Activated CD4-positive, alpha-beta T cell treated with anti-CD3 and anti-CD28 coated beads for 1 hour (primary cell): ENCODE measurements at regions not wholly inside any gene's neighbourhood (a gene's known extent, or its start where the extent isn't known, plus 50 kb on each side); places are given as distances from the start of the nearest gene placed in this dataset.

Source experiments
- DNase-seq: peaks from one replicate; pipeline ENCODE4 v3.0.0-alpha.2; 2020

DNA sequence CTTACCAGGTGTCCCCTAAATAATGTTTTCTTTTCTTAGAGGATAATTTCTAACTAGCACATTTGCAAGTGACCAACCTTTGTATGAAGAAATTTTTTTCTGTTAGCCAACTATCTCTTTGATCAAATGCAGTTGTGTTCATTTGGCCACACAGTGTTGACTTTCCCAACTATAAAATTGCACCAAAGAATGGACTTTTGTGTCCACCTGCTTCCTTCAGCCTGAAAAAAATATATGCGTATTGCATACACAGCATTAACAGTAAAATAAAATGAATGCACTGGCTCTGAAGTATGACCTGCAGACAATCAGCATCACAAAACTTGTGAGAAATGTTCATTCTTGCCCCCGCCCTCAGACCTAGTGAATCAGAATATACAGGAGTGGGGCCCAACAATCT is 342.0 kb downstream of the SEC23A start:
- DNase-seq: no peak

DNA sequence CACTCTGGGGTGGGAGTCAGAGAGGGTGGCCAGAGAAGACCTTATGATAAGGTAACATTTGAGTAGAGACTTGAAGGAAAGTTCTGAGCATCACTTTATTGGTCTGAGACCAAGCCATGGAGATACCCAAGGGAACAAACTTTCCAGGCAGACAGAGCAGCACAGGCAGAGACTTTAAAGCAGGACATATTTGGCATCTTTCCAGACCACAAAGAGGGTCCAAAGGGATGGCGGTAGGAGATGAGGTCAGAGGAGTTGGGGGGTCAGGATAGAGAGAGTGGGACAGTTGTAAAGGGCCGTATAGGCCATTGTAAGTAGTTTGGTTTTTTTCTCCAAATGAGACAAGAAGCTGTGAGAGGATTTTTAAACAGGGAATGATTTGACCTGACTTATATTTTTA is 344.4 kb downstream of the SEC23A start:
- DNase-seq: no peak

DNA sequence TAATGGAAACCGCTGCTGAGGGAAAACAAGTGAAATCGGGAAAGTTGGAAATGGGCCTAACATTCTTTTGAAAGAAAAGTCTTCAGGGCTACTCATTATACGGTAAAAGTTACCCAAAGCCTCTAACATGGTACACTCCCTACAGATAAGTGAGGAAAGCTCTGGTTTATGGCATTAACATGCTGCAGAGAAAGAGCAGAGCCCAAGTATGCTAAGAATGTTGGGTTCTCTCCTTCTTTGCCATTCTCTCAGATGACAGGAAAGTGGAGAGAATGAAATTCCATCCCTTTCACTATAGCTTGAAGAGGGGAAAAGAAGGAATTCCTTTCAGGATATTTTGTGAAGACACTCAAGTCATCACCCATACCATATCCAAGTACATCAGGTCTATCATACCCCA is 348.0 kb downstream of the SEC23A start:
- DNase-seq: no peak

DNA sequence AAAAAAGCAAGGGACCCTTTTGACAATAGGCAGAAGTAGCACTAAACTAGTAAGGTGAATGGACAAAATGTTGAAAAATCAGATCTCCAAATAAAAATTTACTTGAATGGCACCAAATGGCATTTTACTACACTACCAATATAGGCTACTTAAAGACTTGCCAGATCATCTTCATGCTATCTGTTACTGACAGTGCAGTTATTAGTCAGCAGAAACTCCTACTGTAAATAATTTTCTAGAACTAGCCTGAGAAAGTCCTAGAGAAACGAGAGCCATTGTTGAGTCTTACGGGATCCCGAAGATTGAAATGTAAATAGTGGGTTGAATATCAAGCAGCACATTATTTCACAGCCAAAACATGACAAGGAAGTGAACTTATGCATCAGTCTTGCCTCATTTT is 350.3 kb downstream of the SEC23A start:
- DNase-seq: no peak

DNA sequence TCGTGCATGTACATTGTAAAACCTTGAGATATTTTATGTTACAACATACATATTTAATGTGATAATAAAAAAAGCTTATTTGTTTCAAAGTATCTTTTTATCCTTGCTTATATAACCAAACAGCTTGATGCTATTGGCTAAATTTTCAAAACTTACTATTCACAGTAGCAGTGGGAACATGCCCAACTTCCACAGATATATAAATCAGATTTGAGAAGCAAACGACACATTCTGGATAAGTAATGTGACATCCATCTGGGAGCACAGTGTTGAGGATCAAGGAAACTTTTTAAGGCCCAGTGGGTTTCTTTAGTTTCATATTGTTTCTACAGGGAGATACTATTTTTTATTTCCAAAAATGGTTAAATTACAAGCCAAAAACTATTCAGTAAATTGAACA is 350.7 kb downstream of the SEC23A start:
- DNase-seq: no peak

DNA sequence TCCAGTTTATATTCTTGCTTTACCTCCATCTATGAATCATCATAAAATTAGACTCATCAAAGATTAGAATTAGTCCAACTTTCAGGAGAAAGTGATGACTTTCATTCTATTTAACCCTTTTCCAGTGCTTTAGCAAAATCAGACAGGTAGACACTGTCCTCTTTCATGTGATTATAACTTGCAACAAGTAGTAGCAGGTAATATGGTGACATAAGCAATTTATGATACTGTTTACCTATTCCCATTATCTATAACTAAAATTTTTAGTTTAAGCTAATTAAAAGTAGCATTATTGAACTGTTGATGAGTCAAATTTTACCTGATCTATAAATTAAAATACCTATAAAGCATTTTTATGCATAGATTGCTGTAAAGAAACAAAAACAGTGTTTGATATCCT is 351.6 kb downstream of the SEC23A start:
- no peak for DNase-seq

DNA sequence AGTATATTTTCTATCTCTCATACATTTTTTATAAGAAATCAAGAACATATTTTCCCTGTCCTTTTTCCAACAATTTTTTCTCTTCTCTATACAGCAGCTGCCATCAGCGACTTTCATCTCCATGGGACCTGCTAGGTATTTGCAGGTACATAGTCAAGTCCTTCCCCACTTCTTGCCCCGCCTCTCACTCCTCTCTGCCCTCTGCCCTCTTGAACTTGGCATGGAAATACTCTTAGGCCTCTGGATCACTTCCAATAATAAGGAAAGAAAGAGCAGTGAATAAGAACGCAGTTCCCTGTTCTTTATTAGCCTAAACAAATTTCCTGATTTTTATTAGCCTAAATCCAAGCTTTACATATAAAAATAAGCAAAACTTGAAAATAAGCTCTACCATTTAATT is 353.1 kb downstream of the SEC23A start:
- DNase-seq: no peak

DNA sequence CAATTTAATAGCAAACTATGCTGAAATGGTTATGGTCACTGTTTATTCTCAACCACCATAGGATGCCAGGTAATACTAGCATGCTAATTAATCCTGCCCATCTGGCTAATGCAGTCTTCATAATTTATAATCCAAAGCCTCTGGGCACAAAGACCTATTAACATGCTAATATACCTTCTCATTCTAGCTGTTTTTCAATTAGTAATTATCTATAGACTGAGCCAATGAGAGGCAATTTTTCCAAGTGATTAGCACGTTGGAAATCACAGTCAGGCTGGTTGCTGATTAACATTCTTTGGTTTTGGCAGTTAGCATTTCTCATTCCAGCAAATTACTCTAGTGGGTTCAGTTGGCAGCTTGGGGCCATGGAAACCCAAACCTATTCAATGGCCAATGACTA is 357.2 kb downstream of the SEC23A start:
- no peak for DNase-seq

DNA sequence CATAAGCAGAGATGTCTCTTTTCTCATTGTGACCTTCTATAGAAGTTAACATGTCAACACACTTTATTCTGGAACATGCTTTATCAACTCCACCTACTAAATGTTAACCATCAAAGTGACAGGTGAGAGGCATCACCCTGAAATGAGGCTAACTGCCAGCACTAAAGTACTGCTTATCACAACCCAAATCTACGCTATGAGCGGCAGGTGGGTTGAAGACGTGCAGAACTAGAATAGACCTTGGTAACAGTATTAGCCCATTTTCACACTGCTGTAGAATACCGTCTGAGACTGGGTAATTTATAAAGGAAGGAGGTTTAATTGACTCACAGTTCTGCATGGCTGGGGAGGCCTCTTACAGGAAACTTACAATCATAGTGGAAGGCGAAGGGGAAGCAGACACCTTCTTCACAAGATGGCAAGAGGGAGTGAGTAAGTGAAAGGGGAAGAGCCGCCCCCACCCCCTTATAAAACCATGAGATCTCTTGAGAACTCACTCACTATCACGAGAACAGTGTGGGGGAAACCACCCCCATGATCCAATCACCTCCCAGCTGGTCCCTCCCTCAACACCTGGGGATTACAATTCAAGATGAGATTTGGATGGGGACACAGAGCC is 359.0 kb downstream of the SEC23A start:
- DNase-seq: no peak

DNA sequence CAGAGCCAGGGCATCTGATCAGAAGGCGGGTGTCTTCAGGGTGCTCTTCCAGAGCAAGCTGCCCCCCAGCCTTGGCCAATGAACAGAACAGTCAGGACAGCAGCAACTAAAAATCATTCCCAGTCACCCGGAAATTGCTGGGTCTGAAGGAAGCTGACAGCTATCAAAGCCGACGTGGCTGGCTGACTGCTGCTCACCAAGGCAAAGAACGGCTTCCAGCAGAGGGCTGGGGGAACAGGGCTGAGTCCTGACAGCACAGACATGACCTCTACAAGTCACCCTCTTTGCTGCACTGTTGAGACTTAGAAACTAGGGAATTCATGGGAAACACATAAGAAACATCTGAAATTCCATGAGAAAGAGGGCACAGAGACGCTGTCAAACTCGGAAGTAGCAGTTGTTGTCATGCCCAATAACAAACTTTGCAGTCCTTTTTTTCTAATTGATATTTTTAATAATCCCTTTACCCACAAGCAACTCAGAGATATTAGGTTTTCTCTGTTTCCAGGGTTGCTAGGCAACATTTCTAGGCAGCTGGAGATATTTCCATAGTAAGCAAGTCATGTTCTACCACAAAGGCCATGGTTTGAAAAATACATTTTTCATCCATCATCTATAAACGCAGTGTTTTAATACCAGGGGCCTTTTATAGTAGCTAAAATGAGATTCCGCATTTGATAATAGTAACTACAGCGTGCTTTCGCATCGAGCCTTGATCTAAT is 365.2 kb downstream of the SEC23A start:
- DNase-seq: no peak

DNA sequence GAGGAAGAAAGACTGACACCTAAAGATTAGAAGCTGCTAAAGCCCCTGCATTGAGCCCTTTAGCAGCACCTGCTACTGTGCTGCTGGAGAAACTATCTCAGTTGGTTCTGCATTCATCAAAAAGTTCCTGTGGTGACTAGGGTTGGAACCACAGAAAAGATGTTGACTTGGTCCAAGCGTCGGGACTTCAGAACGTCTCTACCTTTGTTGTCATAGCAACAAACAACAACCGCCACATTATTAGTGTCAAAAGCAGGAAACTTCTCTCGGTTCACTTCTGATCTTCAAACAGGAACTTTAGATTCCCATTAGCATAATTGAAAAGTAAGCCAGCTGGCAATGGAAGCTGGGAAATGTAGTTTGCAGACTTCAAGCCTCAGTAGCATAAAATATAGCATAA is 368.0 kb downstream of the SEC23A start:
- no peak for DNase-seq

DNA sequence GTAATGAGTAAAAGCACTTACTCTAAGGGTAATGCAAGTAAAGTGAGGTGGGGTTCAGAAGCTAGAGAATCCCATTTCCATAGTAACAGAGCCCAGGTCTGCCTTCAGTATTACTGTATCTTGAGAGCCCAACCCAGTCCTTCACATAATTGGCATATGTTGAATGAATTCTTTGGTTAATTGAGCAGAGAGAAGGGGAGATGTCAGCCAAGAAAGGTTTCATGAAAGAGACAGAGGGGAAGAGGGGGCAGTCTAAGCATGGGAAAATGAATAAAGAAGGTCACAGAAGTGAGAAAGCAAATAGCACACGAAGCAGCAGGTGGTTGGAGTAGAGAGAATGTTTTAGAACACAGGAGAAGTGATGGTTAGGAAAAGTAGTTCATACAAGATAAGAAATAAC is 371.1 kb downstream of the SEC23A start:
- no peak for DNase-seq

DNA sequence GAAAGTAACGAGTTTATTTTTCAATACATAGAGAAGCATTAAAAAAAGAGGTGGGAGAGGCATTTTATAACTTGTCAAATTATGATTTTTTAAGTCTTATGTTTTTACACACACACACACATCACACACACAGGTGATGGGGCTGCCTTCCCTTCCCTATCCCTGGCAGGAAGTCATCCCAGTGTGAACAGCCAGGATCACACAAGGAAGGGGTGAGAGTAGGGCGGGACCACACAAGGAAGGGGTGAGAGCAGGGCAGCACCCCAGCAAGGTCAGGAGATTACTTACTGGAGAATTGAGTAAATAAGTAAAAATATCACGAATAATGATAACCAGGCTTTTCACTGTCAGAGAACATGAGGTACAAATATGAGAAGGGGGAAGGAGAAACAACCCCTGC is 372.6 kb downstream of the SEC23A start:
- no peak for DNase-seq

DNA sequence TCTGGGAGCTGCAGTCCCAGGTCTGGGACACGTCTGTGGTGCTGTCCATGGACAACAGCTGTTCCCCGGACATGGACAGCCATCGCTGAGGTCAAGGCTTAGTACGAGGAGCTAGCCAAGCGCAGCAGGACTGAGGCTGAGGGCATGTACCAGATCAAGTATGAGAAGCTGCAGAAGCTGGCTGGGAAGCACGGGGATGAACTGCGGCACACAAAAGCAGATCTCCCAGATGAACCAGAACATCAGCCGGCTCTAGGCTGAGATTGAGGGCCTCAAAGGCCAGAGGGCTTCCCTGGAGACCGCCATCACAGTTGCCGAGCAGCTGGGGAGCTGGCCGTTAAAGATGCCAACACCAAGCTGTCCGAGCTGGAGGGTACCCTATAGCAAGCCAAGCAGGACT is 375.3 kb downstream of the SEC23A start:
- no peak for DNase-seq

DNA sequence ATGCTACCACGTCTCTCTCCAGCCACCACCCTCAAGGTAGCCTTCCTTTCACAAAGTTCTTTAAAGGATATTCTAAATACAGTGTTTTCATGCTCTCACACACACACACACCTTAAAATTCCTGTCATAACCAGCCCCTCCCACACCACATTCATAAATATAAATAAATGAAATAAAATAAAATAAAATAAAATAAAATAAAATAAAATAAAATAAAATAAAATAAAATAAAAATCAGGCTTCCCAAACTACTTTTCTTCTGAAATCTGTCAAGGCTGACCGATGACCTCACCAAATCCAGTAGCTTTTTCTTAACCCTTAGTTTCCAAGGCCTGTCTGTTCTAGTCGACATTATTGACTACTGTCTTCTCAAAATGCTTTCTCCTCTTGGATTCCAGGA is 378.4 kb downstream of the SEC23A start:
- DNase-seq: no peak

DNA sequence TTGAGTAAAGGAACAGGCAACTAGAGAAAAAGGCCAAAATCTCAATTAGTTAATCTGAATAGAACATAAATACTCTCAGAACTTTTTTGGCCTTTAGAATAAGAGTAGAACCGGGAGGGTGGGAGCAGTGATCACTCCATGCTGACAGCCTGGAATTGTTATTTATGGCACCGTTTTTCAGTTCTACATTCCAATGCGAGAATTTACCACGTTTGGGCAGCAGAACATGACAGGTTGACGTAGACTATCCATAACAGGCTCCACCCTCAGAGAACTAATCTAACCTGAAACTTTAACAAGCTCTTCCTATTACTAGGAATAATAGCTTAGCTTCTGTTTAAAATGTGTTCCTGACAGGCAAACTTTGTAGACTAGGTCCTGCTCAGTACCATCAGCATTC is 379.1 kb downstream of the SEC23A start:
- no peak for DNase-seq

DNA sequence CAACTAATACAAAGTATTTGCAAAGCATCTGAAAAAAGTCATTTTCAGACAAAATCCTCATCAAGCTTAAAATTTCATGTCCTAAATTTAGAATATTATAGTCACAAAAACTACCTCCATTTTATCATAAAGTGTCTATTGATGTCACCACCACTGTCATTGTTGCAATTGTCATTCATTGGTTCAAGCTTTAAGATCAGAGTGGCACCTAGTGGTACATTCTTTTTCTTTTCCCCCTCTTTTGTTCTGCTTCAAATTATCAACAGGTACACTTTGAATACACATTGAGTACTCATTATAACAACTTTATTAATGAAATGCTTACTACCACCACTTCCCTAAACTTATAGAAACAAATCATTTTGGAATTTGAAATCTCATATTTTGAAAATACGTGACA is 379.8 kb downstream of the SEC23A start:
- no peak for DNase-seq

DNA sequence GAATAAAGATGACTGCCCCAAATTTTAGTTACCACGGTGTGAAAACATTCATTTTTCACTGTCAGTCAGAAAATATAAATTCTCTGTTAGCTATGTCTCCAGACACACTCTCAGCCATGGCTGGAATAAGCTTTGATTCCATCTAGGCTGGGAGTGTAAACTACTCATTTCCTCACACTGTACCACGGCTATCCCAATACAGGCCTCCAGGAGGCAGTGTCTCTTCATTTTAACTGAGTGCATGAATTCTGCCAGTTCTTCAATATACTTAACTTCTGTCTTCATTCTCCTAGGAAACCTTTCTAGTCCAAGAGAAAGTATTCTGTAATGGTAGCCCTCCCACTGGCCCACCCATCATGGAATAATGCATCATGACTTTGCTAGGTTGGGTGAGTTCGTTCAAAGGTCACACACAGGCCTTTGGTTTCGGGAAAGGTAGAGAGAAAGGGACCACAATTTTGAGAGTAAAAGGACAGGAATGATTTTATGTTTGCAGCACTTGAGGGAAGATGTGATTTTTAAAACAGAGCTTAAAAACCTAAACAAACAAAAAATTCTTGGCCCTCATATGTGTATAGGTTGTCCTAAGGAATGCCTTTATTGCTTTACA is 381.1 kb downstream of the SEC23A start:
- no peak for DNase-seq

DNA sequence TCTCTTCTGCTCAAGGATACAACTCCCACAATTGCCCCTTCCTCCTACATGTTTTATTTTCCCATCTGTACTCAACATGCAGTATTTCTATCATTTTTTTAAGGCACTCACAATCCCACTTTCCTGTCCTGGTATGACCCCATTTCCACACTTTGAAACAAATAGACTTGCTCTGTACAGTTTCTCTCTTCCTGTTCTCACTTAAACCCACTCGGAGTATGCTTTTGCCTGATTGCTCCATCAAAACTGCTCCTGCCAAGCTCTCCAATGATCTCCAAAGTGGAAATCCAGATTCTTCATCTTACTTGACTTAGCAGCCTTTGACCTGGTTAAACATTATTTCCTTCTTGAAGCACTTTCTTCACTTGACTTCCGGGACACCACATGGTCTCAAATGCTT is 384.5 kb downstream of the SEC23A start:
- DNase-seq: no peak

DNA sequence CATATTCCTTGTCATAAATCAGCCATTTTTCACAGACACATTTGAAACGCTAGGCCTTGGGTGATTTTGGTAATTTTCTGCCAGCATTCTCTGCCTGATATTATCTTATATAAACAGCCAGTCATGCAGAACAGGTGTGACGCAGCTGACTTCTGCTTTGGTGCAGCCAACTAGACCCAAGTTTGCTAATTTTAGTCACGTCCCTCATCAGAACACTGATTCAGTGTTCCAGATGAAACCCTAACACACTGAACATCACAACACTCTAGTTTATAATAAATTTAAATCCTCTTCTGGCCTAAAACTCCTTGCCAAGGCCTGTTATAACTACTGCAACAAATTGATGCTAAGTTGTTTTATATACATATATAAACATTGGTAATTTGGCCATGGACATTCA is 386.1 kb downstream of the SEC23A start:
- DNase-seq: no peak

DNA sequence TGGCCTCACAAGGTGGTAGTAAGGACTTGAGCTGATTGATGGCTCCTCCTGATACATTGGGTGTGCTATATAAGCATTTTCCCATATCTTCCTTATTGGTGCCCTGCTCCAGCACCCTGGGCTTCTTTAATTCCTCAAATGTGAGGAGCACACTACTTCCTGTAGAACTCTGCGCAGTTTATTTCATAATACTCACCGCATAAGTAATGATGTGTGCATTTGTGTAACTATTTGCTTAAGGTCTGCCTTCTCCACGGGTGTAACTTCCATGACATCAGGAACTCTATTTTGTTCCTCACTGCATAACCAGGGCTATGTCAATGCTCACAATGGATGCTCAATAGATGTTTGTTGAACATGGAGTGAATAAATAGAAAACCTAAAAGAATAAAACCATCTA is 392.2 kb downstream of the SEC23A start:
- DNase-seq: no peak

DNA sequence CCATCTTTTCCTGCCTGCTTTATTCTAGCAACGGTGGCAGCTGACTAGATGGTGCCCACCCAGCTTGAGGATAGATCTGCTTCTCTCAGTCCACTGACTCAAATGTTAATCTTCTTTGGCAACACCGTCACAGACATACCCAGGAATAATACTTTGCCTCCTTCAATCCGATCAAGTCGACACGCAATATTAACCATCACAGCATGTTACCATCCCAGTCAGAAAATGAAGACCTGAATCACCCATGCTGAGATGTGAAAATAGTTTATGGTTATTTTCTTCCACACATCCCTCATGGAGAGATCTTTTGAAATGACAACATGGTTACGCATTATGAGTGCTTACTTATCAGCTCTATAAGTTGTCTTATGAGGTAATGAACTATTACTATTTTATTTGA is 392.8 kb downstream of the SEC23A start:
- no peak for DNase-seq

DNA sequence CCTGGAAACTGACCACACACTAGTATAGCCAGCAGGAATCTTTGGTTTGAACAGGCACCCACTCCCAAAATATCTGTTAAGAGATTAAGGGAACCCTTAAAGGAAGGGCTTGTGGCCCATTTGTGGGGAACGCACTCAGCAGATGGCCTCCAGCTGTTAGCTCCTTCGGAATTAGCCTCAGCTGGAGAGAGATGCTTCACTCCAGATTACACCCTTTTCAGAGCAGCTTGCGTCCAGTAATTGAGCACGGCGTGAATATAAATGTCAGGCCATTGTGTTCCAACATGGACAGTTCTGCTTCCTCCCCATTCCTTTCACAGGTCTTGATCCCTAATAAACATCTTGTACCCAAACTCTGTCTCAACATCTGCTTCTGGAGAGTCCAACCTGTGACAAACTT is 397.8 kb downstream of the SEC23A start:
- no peak for DNase-seq

DNA sequence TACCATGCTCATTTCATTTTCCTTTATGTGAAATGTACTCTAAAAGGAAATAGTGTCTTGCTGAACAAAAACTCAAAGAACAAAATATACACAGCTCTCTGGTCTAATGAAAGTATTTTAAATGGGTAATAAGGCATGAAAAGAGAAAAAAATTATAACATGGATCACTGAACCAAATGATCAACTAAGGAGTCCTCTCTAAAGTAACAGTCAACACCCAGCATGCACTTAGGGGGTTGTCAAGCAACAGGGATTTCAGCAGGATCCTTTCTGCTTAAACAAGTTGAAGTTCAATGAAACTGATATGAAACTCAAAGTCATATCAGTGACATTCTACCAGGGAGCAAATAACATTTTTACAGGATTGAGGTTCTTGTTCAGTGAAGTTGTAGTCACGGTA is 398.8 kb downstream of the SEC23A start:
- no peak for DNase-seq

DNA sequence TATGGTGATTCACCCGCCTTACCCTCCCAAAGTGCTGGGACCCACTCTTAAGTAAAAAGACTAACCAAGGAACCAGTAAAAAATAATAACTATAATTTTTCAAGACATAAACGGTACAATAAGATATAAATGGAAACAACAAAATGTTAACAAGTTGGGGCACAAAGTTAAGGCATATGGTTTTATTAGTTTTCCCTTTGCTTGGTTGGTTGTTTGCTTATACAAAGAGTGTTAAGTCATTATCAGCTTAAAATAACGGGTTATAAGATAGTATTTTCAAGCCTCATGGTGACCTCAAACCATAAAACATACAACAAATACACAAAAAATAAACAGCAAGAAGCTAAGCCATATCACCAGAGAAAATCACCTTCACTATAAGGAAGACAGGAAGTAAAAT is 406.1 kb downstream of the SEC23A start:
- no peak for DNase-seq
